HG03159 (cell line): ENCODE measurements at regions not wholly inside any gene's neighbourhood (a gene's known extent, or its start where the extent isn't known, plus 50 kb on each side); places are given as distances from the start of the nearest gene placed in this dataset.
"Not testable (repeated sequence)": the region's sequence is repeated elsewhere in the genome, so short reads cannot be mapped to it uniquely, and the experiment has no call there.

Experiments used
- ATAC-seq: cut with Tn5 transposase; IDR thresholded peaks from one replicate; pipeline ENCODE4 v1.9.1; 2021; ENCODE audit warnings: mild to moderate bottlenecking, moderate library complexity; ENCODE audit not compliant: unreplicated experiment

DNA sequence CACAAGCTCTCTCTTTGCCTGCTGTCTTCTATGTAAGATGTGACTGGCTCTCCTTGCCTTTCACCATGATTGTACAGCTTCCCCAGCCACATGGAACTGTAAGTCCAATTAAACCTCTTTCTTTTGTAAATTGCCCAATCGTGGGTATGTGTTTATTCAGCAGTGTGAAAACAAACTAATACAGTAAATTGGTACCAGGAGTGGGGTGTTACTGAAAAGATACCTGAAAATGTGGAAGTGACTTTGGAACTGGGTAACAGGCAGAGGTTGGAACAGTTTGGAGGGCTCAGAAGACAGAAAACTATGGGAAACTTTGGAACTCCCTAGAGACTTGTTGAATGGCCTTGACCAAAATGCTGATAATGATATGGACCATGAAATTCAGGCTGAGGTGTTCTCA lies 214.3 kb upstream of the FSCB start:
- not testable (repeated sequence) for ATAC-seq

GRCh38 chr14:44720707-44721106 lies 213.6 kb upstream of the FSCB start:
- no peak for ATAC-seq

DNA sequence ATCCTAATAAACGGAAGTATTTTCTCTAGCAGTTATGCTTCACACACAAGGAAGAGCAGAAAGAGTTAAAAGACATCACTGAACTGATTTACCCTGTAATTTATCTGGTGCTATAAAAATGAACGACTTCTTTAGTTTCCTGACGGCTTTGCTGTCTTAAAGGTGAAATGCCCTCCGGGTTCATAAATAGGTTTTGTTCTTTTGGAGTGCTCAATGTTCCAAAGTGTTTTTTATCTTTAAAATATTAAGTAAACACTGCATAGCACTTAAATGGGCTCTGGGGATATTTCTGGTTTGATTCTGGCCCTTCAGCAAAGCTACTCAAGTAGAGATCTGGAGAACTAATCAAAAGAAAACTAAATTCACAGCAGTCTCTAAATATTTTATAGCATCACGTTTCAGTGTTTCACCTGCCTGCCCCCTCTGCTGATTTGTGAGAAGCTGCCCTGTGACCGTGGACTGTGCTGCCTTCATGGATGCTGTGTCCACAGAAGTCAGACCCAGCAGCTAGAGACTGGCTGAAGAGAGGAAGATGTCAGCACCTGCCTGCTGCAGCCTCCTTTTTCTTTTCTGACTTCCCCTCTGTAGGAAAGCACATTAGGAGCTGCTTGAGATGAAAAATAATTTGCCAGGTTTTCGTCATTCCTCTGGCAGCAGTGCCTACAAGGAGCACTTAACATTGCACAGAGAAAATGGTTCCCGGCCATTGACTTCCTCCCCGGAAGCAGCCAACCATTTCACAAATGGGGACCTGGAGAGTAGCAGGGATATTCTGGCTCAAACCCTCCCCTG lies 205.1 kb upstream of the FSCB start:
- ATAC-seq, result no peak

DNA sequence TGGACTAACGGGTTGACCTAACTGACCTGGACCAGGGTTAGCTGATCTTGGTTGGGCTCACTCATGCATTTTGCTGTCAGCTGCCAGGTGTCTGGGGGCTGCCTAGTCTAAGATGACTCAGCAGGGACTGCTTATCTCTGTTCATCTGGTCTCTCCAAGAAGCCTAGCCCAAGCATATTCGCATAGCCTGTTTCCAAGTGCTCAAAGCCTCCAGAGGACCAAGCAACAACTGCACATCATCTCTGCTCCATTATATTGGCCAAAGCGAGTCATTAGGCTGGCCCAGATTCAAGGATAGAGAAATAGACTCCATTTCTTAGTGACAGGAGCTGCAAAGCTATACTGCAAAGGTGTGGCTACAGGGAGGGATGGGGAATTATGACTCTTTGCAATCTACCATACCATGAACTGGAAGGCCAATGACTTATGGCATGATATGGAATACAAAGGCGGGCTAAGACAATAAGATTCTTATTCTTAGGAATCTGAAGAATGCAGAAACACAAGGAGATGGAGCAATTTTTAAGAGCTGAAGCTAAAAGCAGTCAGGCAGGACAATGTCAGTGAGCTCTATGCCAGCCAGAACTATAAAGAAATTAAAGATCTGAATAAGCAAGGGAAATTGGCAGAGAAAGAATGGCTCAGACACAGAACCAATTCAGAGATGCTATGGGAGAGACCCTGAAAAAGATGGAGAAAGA lies 194.6 kb upstream of the FSCB start:
- no peak for ATAC-seq

GRCh38 chr14:44700694-44701093 lies 193.6 kb upstream of the FSCB start:
- ATAC-seq, result no peak

GRCh38 chr14:44700184-44700583 lies 193.1 kb upstream of the FSCB start:
- ATAC-seq, result no peak

- no peak for ATAC-seq
These were observed 192.3 kb upstream of the FSCB start for GRCh38 chr14:44699391-44699790.

DNA sequence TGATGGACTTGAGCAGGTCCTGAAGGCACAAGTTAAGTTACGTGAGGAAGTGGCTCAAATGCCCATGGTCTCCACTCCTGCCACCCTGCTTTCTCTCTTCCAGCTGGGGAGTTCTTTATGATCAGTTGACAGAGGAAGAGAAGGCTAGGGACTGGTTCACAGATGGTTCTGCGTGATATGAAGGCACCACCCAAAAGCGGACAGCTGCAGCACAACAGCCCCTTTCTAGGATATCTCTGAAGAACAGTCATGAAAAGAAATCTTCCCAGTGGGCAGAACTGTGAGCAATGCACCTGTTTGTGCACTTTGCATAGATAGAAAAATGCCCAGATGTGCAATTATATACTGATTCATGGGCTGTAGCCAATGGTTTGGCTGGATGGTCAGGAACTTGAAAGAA lies 162.4 kb upstream of the FSCB start:
- ATAC-seq, result no peak

DNA sequence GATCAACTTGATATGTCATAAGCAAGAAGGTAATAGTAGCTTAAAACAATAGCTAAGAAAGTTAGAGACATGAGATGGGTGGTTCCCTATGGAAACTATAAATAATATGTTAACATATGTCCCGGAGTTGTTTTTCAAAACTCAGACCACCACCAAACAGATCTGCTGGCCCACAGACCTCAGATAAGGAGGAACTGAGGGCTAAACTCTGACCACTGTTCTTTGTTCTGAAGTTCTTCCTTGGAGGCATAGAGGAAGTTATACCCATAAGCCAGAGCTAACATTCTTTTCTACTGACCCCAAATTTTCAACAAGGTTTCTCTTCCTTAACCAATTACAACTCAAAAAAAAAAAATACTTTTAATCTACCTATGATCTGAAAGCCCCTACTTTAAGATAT lies 156.1 kb upstream of the FSCB start:
- ATAC-seq, result no peak

DNA sequence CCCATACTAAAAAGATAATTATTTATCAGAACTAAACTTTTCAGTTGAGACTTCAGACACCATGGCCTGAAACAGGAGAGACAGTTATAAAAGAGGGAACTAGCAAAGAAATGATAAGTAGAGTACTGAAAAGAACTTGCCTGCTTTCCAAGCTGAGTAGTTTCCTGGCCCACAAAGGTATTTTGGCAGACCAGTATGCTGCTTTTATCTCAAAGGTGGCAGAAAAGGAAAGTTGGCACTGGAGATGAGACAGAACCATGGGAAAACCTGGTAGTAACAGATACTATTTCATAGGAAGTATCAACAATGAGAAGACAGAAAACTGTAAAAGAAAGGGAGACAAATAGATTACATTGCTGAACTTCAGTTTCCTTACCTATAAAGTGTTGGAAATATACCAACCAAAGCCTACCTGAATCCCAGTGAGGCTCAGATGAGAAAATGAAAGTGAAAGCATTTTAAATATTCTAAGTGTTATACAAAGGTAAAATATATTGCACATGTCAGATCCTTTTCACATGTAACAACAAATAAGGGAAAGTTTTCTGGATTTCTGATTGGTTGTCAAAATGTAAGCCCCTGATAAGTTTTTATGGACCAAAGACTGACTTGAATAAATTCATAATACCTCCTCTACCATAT lies 155.3 kb upstream of the FSCB start:
- no peak for ATAC-seq

- no peak for ATAC-seq
These were observed 151.3 kb upstream of the FSCB start for GRCh38 chr14:44658389-44658696.

DNA sequence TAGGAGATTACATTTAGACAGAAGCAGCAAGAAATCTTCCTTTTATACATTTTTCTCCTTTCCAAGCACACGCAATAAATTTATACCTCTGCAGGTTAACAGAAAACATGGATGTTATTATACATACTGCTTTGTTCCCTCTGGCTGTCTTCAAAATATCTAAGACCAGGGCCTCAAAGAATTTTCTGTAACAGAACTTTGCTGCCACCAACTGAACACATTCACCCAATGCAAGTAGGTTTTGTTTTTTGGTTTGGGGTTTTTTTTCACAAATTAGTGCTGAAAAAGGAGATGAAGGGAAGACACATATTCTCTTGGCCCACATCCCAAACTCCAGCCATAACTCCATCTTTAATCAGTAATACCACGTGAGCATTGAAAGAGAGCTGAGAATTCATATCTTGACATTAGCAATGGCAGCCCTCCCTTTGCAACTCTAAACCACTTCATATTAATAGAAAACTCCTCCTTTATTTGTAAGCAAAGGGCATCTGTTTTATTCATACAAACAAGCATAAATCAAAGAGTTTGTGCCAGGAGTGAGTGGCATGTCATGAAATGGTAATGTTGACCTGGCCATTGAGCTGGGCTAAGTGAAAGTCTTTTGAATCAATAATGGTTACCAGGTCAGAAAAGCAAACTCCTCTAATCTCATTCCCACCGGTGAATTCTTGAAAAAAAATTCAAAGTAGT lies 150.8 kb upstream of the FSCB start:
- ATAC-seq, result no peak

DNA sequence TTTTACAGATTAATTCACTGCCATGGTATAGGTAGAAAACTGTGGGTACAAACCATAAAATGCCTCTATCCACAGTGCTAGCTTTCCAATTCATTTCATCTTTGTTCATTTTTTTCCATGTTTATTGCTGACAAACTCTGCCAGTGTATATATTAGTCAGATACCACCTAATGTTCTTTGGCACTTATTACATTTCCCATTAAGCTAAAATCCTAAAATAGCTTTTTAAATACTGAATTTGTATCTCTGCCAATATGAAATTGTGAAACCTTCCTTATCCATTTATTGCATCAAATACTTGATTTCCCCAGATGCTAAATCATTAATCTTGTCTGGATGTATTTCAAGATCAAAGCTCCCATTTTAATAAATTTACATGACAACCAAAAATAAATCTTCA lies 150.1 kb upstream of the FSCB start:
- ATAC-seq, result no peak

DNA sequence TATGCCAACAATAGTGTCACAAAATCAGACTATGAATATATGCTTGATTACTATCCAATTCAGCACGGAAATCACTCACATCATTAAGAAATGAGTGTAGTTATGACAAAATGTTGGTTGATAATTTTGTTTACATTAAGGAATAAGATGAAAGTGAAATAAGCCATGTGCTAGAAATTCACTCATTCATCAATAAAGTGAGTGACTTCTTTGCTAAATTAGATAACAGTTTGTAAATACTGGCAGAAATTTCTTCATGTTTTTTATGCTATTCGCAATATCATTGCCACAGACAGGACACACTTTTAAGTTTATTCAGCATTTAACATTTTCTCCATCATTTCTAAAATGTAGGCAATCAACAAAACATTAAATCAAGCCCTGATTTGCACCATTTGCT lies 147.5 kb upstream of the FSCB start:
- ATAC-seq, result no peak

GRCh38 chr14:44653641-44654040 lies 146.6 kb upstream of the FSCB start:
- no peak for ATAC-seq

DNA sequence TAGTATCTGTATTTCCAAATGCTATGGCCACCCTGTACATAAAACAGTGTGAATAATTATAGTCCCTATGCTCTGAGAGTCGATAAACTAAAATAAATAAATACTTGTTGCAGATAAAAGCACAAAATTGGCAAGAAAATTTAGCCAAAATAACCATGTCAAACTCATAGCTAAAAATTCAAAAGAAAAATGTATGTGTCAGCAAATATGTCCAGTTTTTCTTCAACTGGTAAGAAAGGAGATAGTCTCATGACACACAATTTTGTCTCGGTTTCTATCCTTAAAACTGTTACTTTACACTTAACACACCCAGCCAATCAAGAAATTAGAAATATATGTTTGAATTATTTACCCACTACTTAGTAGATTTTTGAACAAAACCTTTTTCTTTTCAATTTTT lies 145.6 kb upstream of the FSCB start:
- ATAC-seq, result no peak

DNA sequence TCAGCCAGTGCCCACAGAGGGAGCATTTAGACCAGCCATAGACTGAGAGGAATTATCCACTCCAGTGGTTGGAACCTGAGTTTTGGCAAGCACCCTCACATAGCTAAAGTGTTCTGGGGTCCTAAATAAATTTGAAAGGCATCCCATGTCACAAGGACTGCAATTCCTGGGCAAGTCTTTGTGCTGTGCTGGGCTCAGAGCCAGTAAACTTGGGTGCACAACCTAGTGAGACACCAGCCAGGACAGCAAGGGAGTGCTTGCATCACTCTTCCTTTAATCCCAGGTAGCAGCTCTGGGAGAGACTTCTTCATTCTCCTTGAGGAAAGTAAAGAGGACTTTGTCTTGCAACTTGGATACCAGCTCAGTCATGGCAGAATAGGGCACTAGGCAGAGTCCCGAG lies 142.0 kb upstream of the FSCB start:
- ATAC-seq, result no peak

DNA sequence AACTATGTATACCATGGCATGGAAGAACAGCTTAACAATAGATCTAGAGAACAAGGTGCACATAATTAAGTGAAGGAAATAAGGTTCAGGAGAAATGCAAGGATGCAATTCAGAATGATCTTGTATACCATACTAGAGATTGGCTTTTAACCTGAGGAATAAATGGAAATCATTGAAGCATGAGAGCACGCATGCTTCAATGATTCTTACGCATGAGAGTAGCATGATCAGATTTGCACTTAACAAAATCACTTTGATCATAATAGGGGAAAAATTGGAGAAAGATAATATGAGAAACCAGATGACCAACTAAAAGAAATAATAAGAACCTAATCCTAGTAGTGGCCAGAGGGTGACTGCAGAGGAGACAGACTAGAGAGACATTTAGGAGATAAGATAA lies 133.3 kb upstream of the FSCB start:
- no peak for ATAC-seq

DNA sequence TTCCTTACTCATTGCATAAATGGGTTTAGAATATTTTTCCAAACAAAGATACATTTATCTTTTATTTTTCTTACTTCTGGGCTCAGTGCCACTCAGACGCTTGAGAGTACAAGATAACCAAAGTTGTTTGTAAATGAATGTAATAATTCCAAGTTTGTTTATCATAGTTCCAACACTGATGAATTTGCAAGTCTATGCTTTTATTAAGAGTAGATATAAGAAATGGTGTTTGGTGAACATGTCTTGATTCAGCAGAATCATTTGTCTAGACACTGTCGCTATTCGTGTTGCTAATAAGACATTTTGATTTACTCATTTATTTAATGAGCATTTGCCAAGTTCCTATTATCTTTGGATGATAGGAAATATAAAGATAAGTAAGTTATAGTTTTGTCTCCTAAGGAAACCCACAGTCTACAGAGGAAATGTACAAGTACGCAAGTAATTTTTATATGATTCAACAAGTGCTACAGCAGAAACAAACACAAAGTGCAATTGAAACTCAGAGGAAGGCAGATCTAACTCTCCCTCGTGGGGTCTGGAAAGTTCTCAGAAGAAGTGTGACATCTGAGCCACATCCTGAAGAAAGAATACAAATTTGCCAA lies 132.8 kb upstream of the FSCB start:
- no peak for ATAC-seq

GRCh38 chr14:44634692-44635091 lies 127.6 kb upstream of the FSCB start:
- ATAC-seq, result no peak

GRCh38 chr14:44626423-44626822 lies 119.3 kb upstream of the FSCB start:
- no peak for ATAC-seq
